ENCODE measurements at regions not wholly inside any gene's neighbourhood (a gene's known extent, or its start where the extent isn't known, plus 50 kb on each side); places are given as distances from the start of the nearest gene placed in this dataset.

- Histone ChIP-seq H3K4me3 (ENCODE audit: low read depth, low read length) (no peak overlapping the region), H3K36me3 (ENCODE audit: control insufficient read depth, insufficient read depth, low read length) (no peaks in the 10 kb centered on the region), H3K27me3 (ENCODE audit: control insufficient read depth, insufficient read depth, low read length) (no peaks in the 10 kb centered on the region)
- DNase-seq (ENCODE audit: low read depth) (no peak), FAIRE-seq (no peak)
- no peak for TF ChIP-seq CTCF (IDR thresholded peaks at IDR 0.05; ENCODE audit: insufficient read depth, low read length, severe bottlenecking)
These were observed 259.5 kb downstream of the CBLN4 start for GRCh38 chr20:55745840-55746239.

GRCh38 chr20:55744896-55745295 lies 260.4 kb downstream of the CBLN4 start:
- Histone ChIP-seq H3K4me3 (ENCODE audit: low read depth, low read length) (no peak overlapping the region), H3K27me3 (ENCODE audit: control insufficient read depth, insufficient read depth, low read length) (no peaks in the 10 kb centered on the region), H3K36me3 (ENCODE audit: control insufficient read depth, insufficient read depth, low read length) (no peaks in the 10 kb centered on the region)
- no peak for DNase-seq (ENCODE audit: low read depth)
- TF ChIP-seq CTCF (IDR thresholded peaks at IDR 0.05; ENCODE audit: insufficient read depth, low read length, severe bottlenecking): no peak
- no peak for FAIRE-seq

GRCh38 chr20:55741801-55742200 lies 263.5 kb downstream of the CBLN4 start:
- H3K36me3 ChIP-seq (ENCODE audit: control insufficient read depth, insufficient read depth, low read length): no peaks in the 10 kb centered on the region
- H3K4me3 ChIP-seq (ENCODE audit: low read depth, low read length): no peak overlapping the region
- FAIRE-seq (no peak), DNase-seq (ENCODE audit: low read depth) (no peak)
- TF ChIP-seq CTCF (IDR thresholded peaks at IDR 0.05; ENCODE audit: insufficient read depth, low read length, severe bottlenecking): no peak
- no peaks in the 10 kb centered on the region for H3K27me3 ChIP-seq (ENCODE audit: control insufficient read depth, insufficient read depth, low read length)

GRCh38 chr20:55740076-55740475 lies 265.2 kb downstream of the CBLN4 start:
- Histone ChIP-seq H3K27me3 (ENCODE audit: control insufficient read depth, insufficient read depth, low read length) (no peaks in the 10 kb centered on the region), H3K4me3 (ENCODE audit: low read depth, low read length) (no peak overlapping the region), H3K36me3 (ENCODE audit: control insufficient read depth, insufficient read depth, low read length) (no peaks in the 10 kb centered on the region)
- no peak for TF ChIP-seq CTCF (IDR thresholded peaks at IDR 0.05; ENCODE audit: insufficient read depth, low read length, severe bottlenecking)
- DNase-seq (ENCODE audit: low read depth) (no peak), FAIRE-seq (no peak)

GRCh38 chr20:55730321-55730720 lies 275.0 kb downstream of the CBLN4 start:
- H3K27me3 ChIP-seq (ENCODE audit: control insufficient read depth, insufficient read depth, low read length): no peaks in the 10 kb centered on the region
- FAIRE-seq (no peak), DNase-seq (ENCODE audit: low read depth) (no peak)
- no peaks in the 10 kb centered on the region for H3K36me3 ChIP-seq (ENCODE audit: control insufficient read depth, insufficient read depth, low read length)
- TF ChIP-seq CTCF (IDR thresholded peaks at IDR 0.05; ENCODE audit: insufficient read depth, low read length, severe bottlenecking): no peak
- no peak overlapping the region for H3K4me3 ChIP-seq (ENCODE audit: low read depth, low read length)

GRCh38 chr20:55714736-55715135 lies 290.6 kb downstream of the CBLN4 start:
- Histone ChIP-seq H3K36me3 (ENCODE audit: control insufficient read depth, insufficient read depth, low read length) (no peaks in the 10 kb centered on the region), H3K4me3 (ENCODE audit: low read depth, low read length) (no peak overlapping the region), H3K27me3 (ENCODE audit: control insufficient read depth, insufficient read depth, low read length) (no peaks in the 10 kb centered on the region)
- DNase-seq (ENCODE audit: low read depth) (no peak), FAIRE-seq (no peak)
- TF ChIP-seq CTCF (IDR thresholded peaks at IDR 0.05; ENCODE audit: insufficient read depth, low read length, severe bottlenecking): no peak

Data from bronchial epithelial cell (primary cell).